ENCODE measurements at regions not wholly inside any gene's neighbourhood (a gene's known extent, or its start where the extent isn't known, plus 50 kb on each side); places are given as distances from the start of the nearest gene placed in this dataset.

- TF ChIP-seq, protein P1, sequence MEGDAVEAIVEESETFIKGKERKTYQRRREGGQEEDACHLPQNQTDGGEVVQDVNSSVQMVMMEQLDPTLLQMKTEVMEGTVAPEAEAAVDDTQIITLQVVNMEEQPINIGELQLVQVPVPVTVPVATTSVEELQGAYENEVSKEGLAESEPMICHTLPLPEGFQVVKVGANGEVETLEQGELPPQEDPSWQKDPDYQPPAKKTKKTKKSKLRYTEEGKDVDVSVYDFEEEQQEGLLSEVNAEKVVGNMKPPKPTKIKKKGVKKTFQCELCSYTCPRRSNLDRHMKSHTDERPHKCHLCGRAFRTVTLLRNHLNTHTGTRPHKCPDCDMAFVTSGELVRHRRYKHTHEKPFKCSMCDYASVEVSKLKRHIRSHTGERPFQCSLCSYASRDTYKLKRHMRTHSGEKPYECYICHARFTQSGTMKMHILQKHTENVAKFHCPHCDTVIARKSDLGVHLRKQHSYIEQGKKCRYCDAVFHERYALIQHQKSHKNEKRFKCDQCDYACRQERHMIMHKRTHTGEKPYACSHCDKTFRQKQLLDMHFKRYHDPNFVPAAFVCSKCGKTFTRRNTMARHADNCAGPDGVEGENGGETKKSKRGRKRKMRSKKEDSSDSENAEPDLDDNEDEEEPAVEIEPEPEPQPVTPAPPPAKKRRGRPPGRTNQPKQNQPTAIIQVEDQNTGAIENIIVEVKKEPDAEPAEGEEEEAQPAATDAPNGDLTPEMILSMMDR (conservative IDR thresholded peaks at IDR 0.05 in 1 of 2, IDR thresholded peaks at IDR 0.05 in 1 of 2; ENCODE audit: extremely low read depth in 1 of 2, insufficient read depth in 1 of 2, low read depth in 1 of 2, low read length in 2 of 2): no peak
- no peak for TF ChIP-seq EZH2 (IDR thresholded peaks at IDR 0.05; ENCODE audit: borderline replicate concordance, low read length)
Observed at GRCh38 chr16:47851146-47851545, 304.6 kb downstream of the ABCC12 start.

Measured in mammary epithelial cell (primary cell).